BJ (cell line): ENCODE measurements at regions not wholly inside any gene's neighbourhood (a gene's known extent, or its start where the extent isn't known, plus 50 kb on each side); places are given as distances from the start of the nearest gene placed in this dataset.

Experiments
- CTCF ChIA-PET: fragments of 350-600 bp; formaldehyde crosslinking; extraction: SDS; loops from one replicate; lab custom pipeline; 2021; ENCODE audit warnings: antibody characterized with exemption, inconsistent platforms; lab: Yijun Ruan, JAX
- POLR2A ChIA-PET: fragments of 300-600 bp; sonication (Branson Sonifier 250); formaldehyde crosslinking; extraction: SDS; loops from one replicate; lab custom pipeline; 2021; ENCODE audit warnings: antibody characterized with exemption; lab: Charles Lee
- DNase-seq: peaks from one replicate; pipeline ENCODE4 v3.0.0-alpha.2; 2011; ENCODE audit warnings: low read depth
- H3K27me3 ChIP-seq: 2 replicates; pipeline ENCODE4 v1.6.0; 2011; ENCODE audit warnings: low read length; ENCODE audit not compliant: control insufficient read depth, insufficient read depth
- H3K36me3 ChIP-seq: 2 replicates; pipeline ENCODE4 v1.5.1; 2011; ENCODE audit warnings: low read length; ENCODE audit not compliant: control insufficient read depth, insufficient read depth
- H3K4me3 ChIP-seq: 2 replicates; pipeline ENCODE4 v1.5.1; 2011; ENCODE audit warnings: low read depth, mild to moderate bottlenecking, control low read depth, low read length
- TF ChIP-seq, protein P1 (sequence below): IDR thresholded peaks from 2 replicates; pipeline ENCODE4 v1.5.1; 2011; ENCODE audit warnings: low read depth, mild to moderate bottlenecking, control low read depth, inconsistent platforms, low read length, moderate library complexity; ENCODE audit not compliant: insufficient read depth

DNA sequence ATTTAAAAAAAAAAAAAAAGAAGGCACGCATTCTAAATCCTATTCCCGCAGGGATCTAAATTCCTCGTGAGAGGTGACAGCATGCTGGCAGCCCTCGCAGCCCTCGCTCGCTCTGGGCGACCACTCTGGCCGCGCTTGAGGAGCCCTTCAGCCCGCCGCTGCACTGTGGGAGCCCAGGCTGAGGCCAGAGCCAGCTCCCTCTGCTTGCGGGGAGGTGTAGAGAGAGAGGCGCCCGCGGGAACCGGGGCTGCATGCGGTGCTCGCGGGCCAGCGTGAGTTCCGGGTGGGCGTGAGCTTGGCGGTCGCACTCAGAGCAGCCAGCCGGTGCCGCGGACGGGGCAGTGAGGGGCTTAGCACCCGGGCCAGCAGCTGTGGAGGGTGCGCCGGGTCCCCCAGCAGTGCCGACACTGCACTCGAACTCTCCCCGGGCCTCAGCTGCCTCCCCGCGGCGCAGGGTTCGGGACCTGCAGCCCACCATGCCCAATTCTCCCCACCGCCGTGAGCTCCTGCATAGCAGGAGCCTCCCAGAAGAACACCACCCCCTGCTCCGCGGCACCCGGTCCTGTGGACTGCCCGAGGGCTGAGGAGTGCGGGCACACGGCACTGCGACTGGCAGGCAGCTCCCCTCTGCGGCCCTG is 553.9 kb downstream of the LMO7 start:
- H3K27me3 ChIP-seq, result no peaks in the 10 kb centered on the region
- H3K36me3 ChIP-seq, result no peaks in the 10 kb centered on the region
- TF ChIP-seq, protein P1, sequence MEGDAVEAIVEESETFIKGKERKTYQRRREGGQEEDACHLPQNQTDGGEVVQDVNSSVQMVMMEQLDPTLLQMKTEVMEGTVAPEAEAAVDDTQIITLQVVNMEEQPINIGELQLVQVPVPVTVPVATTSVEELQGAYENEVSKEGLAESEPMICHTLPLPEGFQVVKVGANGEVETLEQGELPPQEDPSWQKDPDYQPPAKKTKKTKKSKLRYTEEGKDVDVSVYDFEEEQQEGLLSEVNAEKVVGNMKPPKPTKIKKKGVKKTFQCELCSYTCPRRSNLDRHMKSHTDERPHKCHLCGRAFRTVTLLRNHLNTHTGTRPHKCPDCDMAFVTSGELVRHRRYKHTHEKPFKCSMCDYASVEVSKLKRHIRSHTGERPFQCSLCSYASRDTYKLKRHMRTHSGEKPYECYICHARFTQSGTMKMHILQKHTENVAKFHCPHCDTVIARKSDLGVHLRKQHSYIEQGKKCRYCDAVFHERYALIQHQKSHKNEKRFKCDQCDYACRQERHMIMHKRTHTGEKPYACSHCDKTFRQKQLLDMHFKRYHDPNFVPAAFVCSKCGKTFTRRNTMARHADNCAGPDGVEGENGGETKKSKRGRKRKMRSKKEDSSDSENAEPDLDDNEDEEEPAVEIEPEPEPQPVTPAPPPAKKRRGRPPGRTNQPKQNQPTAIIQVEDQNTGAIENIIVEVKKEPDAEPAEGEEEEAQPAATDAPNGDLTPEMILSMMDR, result no peak
- H3K4me3 ChIP-seq, result no peak overlapping the region
- no peak for DNase-seq
- POLR2A ChIA-PET, result no interaction called here
- CTCF ChIA-PET, result no interaction called here

DNA sequence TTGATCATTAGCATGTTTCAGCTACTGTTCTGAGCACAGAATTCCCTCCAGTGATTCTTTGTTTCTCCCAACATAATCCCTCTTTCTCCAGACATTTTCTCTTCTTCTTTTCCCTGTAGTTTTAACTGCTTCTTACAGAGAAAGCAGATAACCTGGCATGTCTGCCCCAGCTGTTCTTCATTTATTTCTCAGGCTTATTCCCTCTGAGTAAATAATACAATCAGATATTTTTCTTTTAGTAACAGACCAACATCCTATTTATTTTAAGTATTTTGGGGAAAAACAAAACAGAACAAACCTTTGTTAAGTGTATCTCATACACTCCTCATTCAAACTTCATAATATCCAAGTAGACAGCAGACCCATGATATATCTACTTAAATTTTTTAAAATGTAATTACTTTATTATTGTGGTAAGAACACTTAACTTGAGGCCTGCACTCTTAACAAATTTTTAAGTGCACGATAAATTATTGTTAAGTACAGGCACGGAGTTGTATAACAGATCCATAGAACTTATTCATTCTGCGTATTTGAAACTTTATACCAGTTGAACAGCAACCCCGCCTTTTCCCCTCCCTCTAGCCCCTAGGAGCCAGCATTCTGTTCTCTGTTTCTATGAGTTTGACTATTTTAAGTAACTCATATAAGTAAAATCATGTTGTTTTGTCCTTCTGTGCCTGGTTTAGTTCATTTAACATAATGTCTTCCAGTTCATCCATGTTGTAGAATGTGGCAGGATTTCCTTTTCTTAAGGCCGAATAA is 540.0 kb downstream of the LMO7 start:
- ChIA-PET CTCF (no interaction called here), POLR2A (no interaction called here)
- H3K36me3 ChIP-seq, result no peaks in the 10 kb centered on the region
- H3K27me3 ChIP-seq, result no peaks in the 10 kb centered on the region
- H3K4me3 ChIP-seq, result no peak overlapping the region
- DNase-seq, result no peak
- TF ChIP-seq, protein P1, result no peak

DNA sequence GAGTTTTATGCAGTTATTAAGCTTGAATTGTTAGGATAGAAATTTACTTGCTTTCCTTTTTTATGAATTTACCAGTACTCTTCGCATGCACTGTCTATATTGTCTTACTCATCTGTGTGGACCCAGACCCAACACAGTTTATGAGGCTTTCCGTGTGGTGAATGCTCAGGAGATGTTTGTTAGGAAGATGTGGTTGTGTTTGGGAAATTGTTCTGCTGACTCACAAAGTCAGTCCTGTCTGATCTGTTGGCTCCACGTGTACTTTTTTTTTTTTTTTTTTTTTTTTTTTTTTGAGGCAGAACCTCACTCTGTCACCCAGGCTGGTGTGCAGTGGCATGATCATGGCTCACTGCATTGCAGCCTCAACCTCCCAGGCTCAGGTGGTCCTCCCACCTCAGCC is 532.5 kb downstream of the LMO7 start:
- ChIA-PET CTCF (no interaction called here), POLR2A (no interaction called here)
- TF ChIP-seq, protein P1, result no peak
- no peak for DNase-seq
- Histone ChIP-seq H3K36me3 (no peaks in the 10 kb centered on the region), H3K27me3 (no peaks in the 10 kb centered on the region), H3K4me3 (no peak overlapping the region)

DNA sequence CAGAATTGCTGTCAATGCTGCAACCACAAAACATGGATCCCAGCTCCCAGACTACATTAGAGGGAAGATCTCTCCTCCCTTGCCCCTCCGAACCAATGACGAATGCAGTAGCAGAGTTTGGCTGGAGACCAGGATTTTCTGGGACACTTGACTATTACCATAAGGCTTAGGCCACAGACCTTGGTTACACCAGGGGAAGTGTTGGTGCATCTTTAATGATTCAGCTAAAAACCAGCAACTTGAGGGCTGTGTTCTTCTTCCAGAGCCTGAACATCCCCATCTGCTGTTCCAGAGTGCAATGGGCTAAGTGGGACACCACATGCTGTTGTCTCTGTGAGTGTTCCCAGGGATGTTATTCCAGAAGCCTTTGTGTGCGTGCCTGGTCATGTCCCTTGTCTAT is 528.2 kb downstream of the LMO7 start:
- TF ChIP-seq, protein P1, result no peak
- ChIA-PET POLR2A (no interaction called here), CTCF (no interaction called here)
- H3K36me3 ChIP-seq, result no peaks in the 10 kb centered on the region
- 0 out of 2 replicates have a peak, but pooled peaks cover 2% of the 10 kb centered on the region for H3K27me3 ChIP-seq
- no peak for DNase-seq
- H3K4me3 ChIP-seq, result no peak overlapping the region

DNA sequence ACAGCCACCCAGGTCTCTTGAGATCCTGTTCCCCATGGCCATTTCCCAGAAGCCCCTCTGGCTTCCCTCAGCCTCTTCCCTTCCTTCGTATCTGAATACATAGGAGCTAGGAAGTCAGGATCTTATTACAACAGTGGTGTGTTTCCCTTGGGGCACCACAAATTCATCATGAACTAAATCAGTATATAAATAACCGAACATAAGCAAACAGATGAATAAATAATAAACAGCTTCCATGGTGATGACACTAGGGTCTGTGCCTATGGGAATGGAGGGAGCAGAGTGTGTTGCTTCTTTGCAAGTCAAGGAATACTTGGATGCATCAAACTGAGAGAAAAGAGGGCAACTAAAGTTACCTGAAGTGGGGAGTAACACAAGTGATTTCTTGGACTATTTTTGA is 527.6 kb downstream of the LMO7 start:
- Histone ChIP-seq H3K27me3 (0 out of 2 replicates have a peak, but pooled peaks cover 2% of the 10 kb centered on the region), H3K4me3 (no peak overlapping the region), H3K36me3 (no peaks in the 10 kb centered on the region)
- CTCF ChIA-PET, result no interaction called here
- TF ChIP-seq, protein P1, result no peak
- no peak for DNase-seq
- POLR2A ChIA-PET, result no interaction called here
